WERI-Rb-1 (cell line): ENCODE measurements at regions not wholly inside any gene's neighbourhood (a gene's known extent, or its start where the extent isn't known, plus 50 kb on each side); places are given as distances from the start of the nearest gene placed in this dataset.

ENCODE experiments used
- DNase-seq: peaks from one replicate; pipeline ENCODE4 v3.0.0-alpha.2; 2020
- H3K27ac ChIP-seq: fragments of 250-450 bp; sonication (Bioruptor Pico); 2 replicates; pipeline ENCODE4 v1.5.1; 2020; ENCODE audit warnings: mild to moderate bottlenecking, moderate library complexity
- H3K27me3 ChIP-seq: fragments of 250-450 bp; sonication (Bioruptor Pico); 2 replicates; pipeline ENCODE4 v1.5.1; 2021; ENCODE audit warnings: mild to moderate bottlenecking, low read depth, moderate library complexity; ENCODE audit not compliant: insufficient read depth, severe bottlenecking
- H3K36me3 ChIP-seq: fragments of 250-450 bp; sonication (Bioruptor Pico); 2 replicates; pipeline ENCODE4 v1.5.1; 2020; ENCODE audit warnings: mild to moderate bottlenecking, moderate library complexity
- H3K4me3 ChIP-seq: 2 replicates; pipeline ENCODE4 v1.5.1; 2011; ENCODE audit warnings: low read depth, mild to moderate bottlenecking, control low read depth, low read length
- H3K9me3 ChIP-seq: fragments of 250-450 bp; sonication (Bioruptor Pico); 2 replicates; pipeline ENCODE4 v1.5.1; 2021; ENCODE audit warnings: mild to moderate bottlenecking, moderate library complexity; ENCODE audit not compliant: severe bottlenecking
- CTCF ChIP-seq: IDR thresholded peaks from 2 replicates; pipeline ENCODE4 v1.5.1; 2011; ENCODE audit warnings: low read depth, mild to moderate bottlenecking, control low read depth, inconsistent platforms, low read length

- H3K27me3 ChIP-seq, result no peaks in the 10 kb centered on the region
- no peaks in the 10 kb centered on the region for H3K9me3 ChIP-seq
- no peaks in the 10 kb centered on the region for H3K36me3 ChIP-seq
- no peak overlapping the region for H3K27ac ChIP-seq
- no peak for TF ChIP-seq CTCF
- H3K4me3 ChIP-seq, result no peak overlapping the region
- no peak for DNase-seq
Observed at GRCh38 chr1:234963904-234964702, 164.5 kb downstream of the TOMM20 start.

- Histone ChIP-seq H3K9me3 (no peaks in the 10 kb centered on the region), H3K4me3 (no peak overlapping the region), H3K36me3 (no peaks in the 10 kb centered on the region), H3K27ac (no peak overlapping the region), H3K27me3 (no peaks in the 10 kb centered on the region)
- no peak for TF ChIP-seq CTCF
- no peak for DNase-seq
Observed at GRCh38 chr1:234963180-234963903, 165.3 kb downstream of the TOMM20 start.

GRCh38 chr1:234962340-234962989 is 166.2 kb downstream of the TOMM20 start:
- no peak for DNase-seq
- no peaks in the 10 kb centered on the region for H3K9me3 ChIP-seq
- no peak overlapping the region for H3K4me3 ChIP-seq
- TF ChIP-seq CTCF, result no peak
- H3K27ac ChIP-seq, result no peak overlapping the region
- no peaks in the 10 kb centered on the region for H3K27me3 ChIP-seq
- H3K36me3 ChIP-seq, result no peaks in the 10 kb centered on the region

- TF ChIP-seq CTCF, result no peak
- H3K9me3 ChIP-seq, result no peaks in the 10 kb centered on the region
- no peak for DNase-seq
- H3K27me3 ChIP-seq, result no peaks in the 10 kb centered on the region
- no peak overlapping the region for H3K27ac ChIP-seq
- H3K4me3 ChIP-seq, result no peak overlapping the region
- H3K36me3 ChIP-seq, result no peaks in the 10 kb centered on the region
Observed at GRCh38 chr1:234961456-234962339, 166.9 kb downstream of the TOMM20 start.

- H3K27me3 ChIP-seq, result no peaks in the 10 kb centered on the region
- no peaks in the 10 kb centered on the region for H3K9me3 ChIP-seq
- H3K27ac ChIP-seq, result no peak overlapping the region
- TF ChIP-seq CTCF, result no peak
- DNase-seq, result no peak
- no peak overlapping the region for H3K4me3 ChIP-seq
- H3K36me3 ChIP-seq, result no peaks in the 10 kb centered on the region
Observed at GRCh38 chr1:234960722-234961455, 167.7 kb downstream of the TOMM20 start.
